ENCODE measurements at regions not wholly inside any gene's neighbourhood (a gene's known extent, or its start where the extent isn't known, plus 50 kb on each side); places are given as distances from the start of the nearest gene placed in this dataset.
"Not testable (repeated sequence)": the region's sequence is repeated elsewhere in the genome, so short reads cannot be mapped to it uniquely, and the experiment has no call there.

- DNase-seq (ENCODE audit: low read depth), result no peak
These were observed 403.7 kb upstream of the MEIS1 start for GRCh38 chr2:66031236-66031635.

- no peak for DNase-seq (ENCODE audit: low read depth)
These were observed 404.4 kb upstream of the MEIS1 start for GRCh38 chr2:66030553-66030952.

DNA sequence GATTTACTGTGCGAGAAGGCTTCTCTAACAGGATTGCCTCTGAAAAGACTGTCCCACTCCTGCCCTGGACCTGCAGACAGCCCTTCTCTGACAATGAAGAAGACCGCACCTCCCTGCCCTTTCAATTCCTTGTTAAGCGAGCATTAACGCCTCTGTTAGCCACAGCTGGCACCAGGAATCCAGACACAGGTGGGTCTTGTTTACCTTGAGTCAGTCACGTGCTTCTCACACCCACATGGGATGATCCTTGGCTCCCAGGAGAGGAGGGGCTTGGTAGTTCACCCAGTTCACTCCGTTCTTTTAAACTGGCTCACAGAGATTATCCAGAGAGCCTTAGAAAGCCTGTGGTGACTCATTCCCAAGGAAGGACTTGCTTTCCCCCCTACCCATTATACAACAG, 410.5 kb upstream of the MEIS1 start:
- no peak for DNase-seq (ENCODE audit: low read depth)

- no peak for DNase-seq (ENCODE audit: low read depth)
These were observed 413.6 kb upstream of the MEIS1 start for GRCh38 chr2:66021296-66021695.

DNA sequence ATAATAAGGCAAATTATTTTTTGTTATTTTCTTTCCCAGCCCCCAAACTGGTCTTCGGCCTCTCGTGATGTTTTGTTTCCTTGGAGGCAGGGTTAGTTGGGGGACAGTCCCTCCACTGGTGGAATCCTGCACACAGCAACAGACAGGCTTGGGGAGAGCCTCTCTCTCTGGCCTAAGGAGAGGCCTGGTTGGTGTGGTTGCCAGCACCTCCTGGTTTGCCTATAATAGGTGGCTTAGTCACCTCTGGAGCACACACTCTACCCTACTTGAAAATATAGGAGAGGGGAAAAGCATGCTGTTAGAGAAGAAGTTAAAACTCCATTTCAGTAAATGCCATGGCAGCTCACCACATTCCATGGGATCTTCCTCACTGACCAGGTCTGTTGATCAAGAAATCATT, 417.2 kb upstream of the MEIS1 start:
- DNase-seq (ENCODE audit: low read depth), result no peak

DNA sequence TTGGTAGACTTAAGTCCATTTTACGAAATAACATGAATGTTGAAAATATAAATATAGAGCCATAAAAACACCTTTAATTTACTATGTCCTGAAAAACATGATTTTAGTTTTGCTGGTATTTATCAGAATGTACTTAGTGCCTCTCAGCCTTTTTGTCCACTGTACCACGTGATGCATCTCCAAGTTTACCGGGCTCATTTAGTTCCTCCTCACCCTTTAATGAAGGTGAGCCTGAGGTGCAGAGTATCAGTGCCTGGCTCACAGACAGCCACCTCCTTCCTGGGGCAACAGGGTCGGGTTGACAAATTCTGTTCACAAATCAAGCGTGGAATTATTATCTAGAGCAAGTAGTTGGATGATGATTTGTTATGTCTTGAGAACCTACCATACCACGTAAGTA, 420.5 kb upstream of the MEIS1 start:
- DNase-seq (ENCODE audit: low read depth), result no peak

- no peak for DNase-seq (ENCODE audit: low read depth)
These were observed 421.5 kb upstream of the MEIS1 start for GRCh38 chr2:66013456-66013855.

DNA sequence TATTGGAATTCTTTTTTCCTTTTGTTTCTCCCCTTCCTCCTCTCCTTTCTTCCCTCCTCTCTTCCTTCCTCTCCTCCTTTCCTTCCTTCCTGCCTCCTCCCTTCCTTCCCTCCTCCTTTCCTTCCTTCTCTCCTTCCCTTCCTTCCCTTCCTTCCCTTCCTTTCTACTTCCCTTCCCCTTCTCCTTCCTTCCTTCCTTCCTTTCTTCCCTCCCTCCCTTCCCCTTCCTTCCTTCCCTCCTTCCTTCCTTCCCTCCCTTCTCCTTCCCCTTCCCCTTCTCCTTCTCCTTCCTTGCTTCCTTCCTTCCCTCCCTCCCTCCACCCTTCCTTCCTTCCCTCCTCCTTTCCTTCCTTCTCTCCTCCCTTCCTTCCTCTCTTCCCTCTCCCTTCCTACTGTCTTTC, 431.0 kb upstream of the MEIS1 start:
- DNase-seq (ENCODE audit: low read depth), result no peak

DNA sequence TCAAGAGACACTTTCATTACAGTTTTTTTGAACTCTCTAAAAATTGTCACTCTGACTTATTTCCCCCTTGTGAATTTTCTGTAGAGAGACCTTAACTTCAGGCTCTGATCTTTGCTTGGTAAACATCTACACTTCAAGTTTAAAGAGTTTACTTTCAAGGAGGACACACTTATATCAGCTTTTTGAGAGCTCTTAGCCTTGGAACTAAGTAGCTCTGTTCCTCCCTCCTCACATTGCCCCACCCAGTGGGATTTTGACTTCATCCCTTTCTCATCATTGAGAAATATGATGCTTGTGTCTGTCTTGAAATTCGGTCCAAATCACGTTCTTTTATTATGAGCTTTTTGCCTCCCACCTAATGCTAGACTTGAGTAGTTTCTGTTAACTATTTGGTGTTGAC, 433.4 kb upstream of the MEIS1 start:
- no peak for DNase-seq (ENCODE audit: low read depth)

DNA sequence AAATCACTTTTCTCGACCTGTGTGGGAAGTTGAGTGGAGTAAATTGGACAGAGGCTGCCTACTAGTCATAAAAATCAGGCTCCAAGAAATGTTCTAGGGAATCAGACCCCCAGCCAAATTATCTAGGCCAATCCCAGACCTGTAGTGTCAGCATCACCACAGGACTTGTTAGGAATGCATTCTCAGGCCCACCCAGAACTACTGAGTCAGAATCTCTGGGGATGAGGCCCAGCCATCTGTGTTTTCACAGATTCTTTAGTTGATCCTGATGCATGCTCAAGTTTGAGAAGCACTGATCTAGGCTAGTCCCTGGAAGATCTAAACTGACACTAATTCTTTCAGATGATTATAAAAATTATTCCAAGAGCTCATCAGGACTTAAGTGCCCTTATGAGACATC, 434.0 kb upstream of the MEIS1 start:
- DNase-seq (ENCODE audit: low read depth), result no peak

GRCh38 chr2:65999796-66000195, 435.1 kb upstream of the MEIS1 start:
- DNase-seq (ENCODE audit: low read depth), result peak; percentile 1

DNA sequence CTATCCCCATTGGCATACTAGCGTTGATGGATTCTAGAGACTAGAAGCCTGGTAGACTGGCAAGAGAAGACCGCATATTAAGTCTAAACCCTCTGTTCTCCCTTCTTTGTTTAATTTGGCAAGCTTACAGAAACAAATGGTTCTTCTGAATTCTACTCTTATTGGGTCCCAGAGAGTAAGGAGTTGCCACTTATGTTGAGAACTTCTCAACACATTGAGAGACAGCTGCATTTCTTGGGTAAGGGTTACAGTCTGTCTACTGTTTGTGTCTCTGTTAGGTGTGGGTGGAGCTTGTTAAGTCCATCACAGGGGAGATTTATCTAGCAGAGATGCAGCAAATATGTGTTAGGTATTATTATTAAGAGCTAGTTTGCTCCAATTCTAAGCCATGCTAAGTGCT, 435.8 kb upstream of the MEIS1 start:
- no peak for DNase-seq (ENCODE audit: low read depth)

DNA sequence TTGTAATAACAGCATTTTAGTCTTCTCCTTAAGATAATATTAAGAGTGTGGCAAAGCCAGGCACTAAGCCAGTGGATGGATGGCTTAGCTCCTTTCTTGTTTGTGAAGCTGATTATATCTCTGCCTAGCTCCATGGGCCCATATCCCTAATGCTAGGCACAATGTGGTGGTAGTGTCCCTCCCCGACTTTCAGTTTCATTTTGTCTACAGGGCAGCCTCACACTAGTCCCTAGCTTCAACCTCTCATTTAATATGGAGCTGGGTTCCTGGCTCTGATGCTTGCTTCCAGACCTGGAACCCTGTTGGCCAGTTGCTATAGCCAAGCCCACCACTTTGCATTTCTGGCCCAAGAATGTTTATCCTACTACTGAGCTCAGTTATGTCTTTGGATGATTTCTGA, 437.0 kb upstream of the MEIS1 start:
- DNase-seq (ENCODE audit: low read depth), result no peak

DNA sequence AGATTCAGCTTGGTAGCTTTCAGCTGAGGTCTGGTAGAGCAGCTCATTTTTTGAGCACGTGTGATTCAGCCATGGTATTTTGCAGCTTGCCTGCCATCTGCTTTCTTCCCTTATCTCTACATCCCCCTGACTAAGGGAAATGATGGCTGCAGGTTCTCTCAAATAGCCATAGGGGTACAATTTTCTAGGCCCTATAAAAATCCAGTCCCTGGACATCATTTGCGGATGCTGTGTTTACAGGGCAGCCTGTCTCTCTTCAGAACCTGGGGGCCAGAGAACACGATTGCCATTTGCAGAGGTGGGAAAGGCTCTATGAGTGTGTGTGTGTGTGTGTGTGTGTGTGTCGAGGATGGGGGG, 442.7 kb upstream of the MEIS1 start:
- no peak for DNase-seq (ENCODE audit: low read depth)

DNA sequence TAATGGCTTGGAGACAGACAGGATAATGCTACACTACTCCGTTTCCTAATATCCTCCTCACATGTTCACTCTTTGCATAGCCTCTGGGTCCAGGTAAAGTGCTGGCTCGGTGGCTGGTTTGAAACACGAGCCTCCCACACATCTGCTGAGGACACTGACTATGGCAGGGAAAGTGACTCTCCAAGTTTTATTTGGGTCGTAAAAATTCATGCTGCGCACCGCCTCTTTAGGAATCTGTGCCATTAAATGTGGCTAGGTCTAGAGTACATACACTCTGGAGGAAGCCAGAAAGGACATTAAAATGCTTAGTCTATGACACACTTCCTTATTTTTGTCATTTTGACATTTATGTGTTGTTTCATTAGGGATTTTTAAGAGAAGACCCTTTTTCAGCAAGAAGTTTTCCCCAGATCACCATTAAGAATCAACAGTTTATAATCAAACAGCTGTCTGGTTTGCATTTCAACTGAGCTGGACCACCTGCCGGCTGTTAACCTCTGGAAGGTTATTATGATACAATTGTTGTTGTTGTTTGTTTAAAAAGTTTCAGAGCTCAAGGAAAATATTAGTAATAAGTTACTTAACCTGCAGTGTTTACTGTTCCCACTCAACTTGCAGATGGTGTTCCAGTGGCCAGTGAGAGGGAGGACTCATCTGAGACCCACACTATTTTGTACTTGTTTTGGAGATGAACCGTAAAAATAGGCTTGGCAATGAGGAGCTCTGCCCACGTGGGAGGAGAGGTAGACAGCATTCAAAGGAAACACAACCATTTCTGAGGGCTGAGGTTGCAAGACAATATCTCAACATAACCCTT, 443.3 kb upstream of the MEIS1 start:
- no peak for DNase-seq (ENCODE audit: low read depth)

DNA sequence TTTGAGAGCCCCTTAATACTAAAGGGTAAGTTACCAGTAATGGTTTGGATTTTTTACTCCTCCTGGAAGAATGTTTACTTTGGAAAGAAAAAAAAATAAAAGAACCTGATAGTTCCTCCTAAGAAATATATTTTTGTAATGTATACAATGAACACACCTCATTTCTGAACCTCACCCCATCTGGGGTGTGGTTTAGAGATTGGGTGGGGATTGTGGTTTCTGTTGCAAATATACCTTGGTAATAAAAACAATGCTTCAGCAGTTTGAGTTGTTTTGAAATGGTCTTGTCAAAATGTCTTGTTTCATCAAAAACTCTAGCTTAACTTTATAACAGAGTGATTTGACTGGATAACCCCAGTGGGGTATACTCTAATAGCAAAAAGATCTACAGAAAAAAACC, 448.9 kb upstream of the MEIS1 start:
- no peak for DNase-seq (ENCODE audit: low read depth)

- no peak for DNase-seq (ENCODE audit: low read depth)
These were observed 454.4 kb upstream of the MEIS1 start for GRCh38 chr2:65980531-65980930.

- no peak for DNase-seq (ENCODE audit: low read depth)
These were observed 455.5 kb upstream of the MEIS1 start for GRCh38 chr2:65979446-65979845.

GRCh38 chr2:65974067-65974723, 460.7 kb upstream of the MEIS1 start:
- no peak for DNase-seq (ENCODE audit: low read depth)

DNA sequence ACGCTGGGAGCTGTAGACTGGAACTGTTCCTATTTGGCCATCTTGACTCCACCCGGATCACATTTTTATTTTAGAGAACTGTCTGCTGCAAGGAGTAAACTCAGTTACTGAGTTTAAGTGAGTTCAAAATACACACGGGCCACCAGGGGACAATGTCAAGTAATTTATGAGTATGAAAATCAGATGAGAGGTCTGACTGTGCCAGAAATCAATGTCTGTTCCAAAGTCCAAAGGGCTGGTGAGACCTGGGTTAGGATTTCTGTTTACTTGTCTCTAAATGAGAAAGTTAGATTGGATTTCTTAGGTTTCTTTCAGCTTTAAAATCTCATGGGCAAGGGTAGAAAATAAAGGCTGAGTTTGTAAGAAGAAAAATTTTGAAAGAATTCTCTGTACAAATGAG, 465.8 kb upstream of the MEIS1 start:
- DNase-seq (ENCODE audit: low read depth), result no peak

DNA sequence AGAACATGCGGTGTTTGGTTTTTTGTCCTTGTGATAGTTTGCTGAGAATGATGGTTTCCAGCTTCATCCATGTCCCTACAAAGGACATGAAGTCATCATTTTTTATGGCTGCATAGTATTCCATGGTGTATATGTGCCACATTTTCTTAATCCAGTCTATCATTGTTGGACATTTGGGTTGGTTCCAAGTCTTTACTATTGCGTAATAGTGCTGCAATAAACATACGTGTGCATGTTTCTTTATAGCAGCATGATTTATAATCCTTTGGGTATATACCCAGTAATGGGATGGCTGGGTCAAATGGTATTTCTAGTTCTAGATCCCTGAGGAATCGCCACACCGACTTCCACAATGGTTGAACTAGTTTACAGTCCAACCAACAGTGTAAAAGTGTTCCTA, 471.6 kb upstream of the MEIS1 start:
- DNase-seq (ENCODE audit: low read depth), result not testable (repeated sequence)

DNA sequence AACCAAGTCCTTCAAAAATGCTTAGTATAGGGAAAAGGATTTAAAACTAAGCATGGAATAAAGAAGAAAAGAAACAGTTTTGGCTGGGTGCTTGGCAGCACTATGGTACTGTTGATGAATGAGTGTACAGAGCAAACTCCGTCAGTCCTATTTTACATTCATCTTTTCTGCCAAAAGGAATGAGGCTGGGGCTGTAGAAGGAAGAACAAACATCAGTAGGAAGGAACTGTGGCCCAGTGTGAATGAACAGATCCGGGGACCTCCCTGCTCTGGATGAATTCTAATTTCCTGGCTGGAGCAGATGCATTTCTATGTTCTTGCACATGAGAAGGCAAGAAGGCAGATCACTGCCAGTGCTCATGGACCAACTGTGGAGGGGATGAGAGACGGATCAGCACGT, 474.0 kb upstream of the MEIS1 start:
- DNase-seq (ENCODE audit: low read depth), result no peak

- no peak for DNase-seq (ENCODE audit: low read depth)
These were observed 477.0 kb upstream of the MEIS1 start for GRCh38 chr2:65957886-65958285.

- DNase-seq (ENCODE audit: low read depth), result no peak
These were observed 477.5 kb upstream of the MEIS1 start for GRCh38 chr2:65957454-65957853.
